Activated naive CD8-positive, alpha-beta T cell treated with anti-CD3 and anti-CD28 coated beads, Interleukin-2, amount 10 ng/mL, durations not matched to agents 7 days and 5 days (primary cell): ENCODE measurements at regions not wholly inside any gene's neighbourhood (a gene's known extent, or its start where the extent isn't known, plus 50 kb on each side); places are given as distances from the start of the nearest gene placed in this dataset.

Experiments used
- ATAC-seq: fragments of 150-1000 bp; cut with Tn5 transposase; one replicate; pipeline ENCODE4 v1.10.0; 2021; ENCODE audit warnings: low read depth, moderate library complexity
- POLR2A ChIA-PET: fragments of 350-600 bp; sonication (Branson Sonifier 250); formaldehyde crosslinking; loops from one replicate; lab custom pipeline; 2021; ENCODE audit warnings: antibody characterized with exemption; lab: Charles Lee
- DNase-seq: peaks from one replicate; pipeline ENCODE4 v3.0.0; 2021
- H3K27ac Mint-ChIP-seq: one replicate; pipeline ENCODE4 v1.8.0; 2022; ENCODE audit warnings: mild to moderate bottlenecking, mixed read lengths
- H3K27me3 Mint-ChIP-seq: one replicate; pipeline ENCODE4 v1.8.0; 2022; ENCODE audit warnings: mild to moderate bottlenecking, moderate library complexity, mixed read lengths
- H3K36me3 Mint-ChIP-seq: one replicate; pipeline ENCODE4 v1.8.0; 2021; ENCODE audit warnings: mild to moderate bottlenecking, mixed read lengths
- H3K4me1 Mint-ChIP-seq: one replicate; pipeline ENCODE4 v1.8.0; 2021; ENCODE audit warnings: mixed read lengths
- H3K4me3 Mint-ChIP-seq: one replicate; pipeline ENCODE4 v1.8.0; 2022; ENCODE audit warnings: mild to moderate bottlenecking, moderate library complexity, mixed read lengths
- H3K9me3 Mint-ChIP-seq: one replicate; pipeline ENCODE4 v1.8.0; 2021; ENCODE audit warnings: mixed read lengths

GRCh38 chr5:8693341-8693844, 824.4 kb downstream of the MTRR start:
- Mint-ChIP-seq H3K9me3 (peaks cover 5% of the 10 kb centered on the region), H3K4me1 (no peaks in the 10 kb centered on the region), H3K27me3 (no peaks in the 10 kb centered on the region), H3K36me3 (no peaks in the 10 kb centered on the region), H3K27ac (no peak overlapping the region), H3K4me3 (no peak overlapping the region)
- ATAC-seq (no peak), DNase-seq (no peak)
- POLR2A ChIA-PET: no interaction called here

DNA sequence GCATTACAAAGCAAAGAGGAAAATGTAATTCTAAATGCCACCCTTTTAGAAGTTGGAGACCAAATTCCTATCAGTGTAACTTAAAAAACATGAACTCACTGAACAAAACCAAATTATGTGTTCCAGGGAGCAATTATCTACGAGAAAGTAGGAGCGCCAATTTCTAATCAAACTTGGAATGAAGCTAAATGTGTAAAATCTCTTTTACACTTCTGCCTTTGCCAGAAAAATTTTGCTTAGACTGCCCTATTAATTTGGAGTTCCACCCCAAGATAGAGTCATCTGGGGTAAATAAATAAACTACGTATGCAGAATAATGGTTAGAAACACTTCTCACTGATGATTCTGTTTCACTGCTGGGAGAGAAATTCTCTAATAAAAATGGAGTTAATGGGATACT, 825.6 kb downstream of the MTRR start:
- Mint-ChIP-seq H3K4me3 (no peak overlapping the region), H3K27me3 (no peaks in the 10 kb centered on the region), H3K36me3 (no peaks in the 10 kb centered on the region), H3K27ac (no peak overlapping the region), H3K4me1 (no peaks in the 10 kb centered on the region), H3K9me3 (peaks cover 5% of the 10 kb centered on the region)
- POLR2A ChIA-PET: no interaction called here
- ATAC-seq: no peak
- no peak for DNase-seq

DNA sequence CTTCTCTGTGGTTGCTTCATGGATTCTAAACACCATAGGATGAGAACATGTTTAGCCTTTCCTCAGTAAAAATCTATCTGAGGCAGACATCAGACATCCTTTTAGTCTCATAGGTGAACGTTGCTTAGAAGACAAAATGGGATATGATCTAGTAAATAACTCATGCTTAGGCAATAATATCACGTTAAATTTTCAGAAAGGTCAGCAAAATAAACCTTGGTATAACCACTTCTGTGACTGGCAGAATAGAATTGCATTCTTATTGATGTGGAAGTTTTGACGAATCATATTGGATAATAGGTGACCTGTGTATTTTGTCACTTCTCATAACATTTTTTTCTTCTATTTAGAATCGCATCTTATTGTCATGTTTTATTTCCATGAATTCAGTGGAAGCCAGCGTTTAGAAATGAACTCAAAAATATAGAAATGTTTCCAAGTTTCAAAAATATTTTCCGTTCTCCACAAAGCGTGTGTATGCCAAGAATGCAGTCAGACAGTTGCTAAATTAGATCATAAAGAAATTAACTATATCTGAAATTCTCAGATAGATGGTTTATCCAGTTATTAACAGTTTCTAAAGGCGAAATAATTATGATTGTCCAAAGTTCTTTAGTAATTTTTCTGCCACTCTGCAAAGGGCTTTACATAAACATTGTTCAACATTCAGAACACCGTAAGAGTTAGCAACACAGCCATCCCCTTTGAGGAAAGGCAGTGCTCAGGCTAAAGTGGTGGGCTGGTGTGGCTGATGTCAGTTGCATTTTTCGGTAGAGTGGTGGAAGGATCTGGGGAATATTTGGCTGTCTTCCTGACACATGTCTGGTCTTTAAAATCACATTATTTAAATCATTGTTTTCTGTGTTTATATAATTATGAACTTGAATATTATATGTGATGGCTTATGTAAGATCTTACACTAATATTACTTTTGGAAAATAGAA, 827.2 kb downstream of the MTRR start:
- H3K9me3 Mint-ChIP-seq: peaks cover 5% of the 10 kb centered on the region

GRCh38 chr5:8700222-8700621, 831.3 kb downstream of the MTRR start:
- Mint-ChIP-seq H3K27me3 (no peaks in the 10 kb centered on the region), H3K9me3 (peaks cover 5% of the 10 kb centered on the region), H3K4me1 (no peaks in the 10 kb centered on the region), H3K4me3 (no peak overlapping the region), H3K36me3 (no peaks in the 10 kb centered on the region), H3K27ac (no peak overlapping the region)
- ATAC-seq: no peak
- DNase-seq: no peak
- POLR2A ChIA-PET: no interaction called here

More for the DNA sequence above, 827.2 kb downstream of the MTRR start:
- DNase-seq (no peak), ATAC-seq (no peak)
- Mint-ChIP-seq H3K4me1 (no peaks in the 10 kb centered on the region), H3K4me3 (no peak overlapping the region), H3K27me3 (no peaks in the 10 kb centered on the region), H3K36me3 (no peaks in the 10 kb centered on the region), H3K27ac (no peak overlapping the region)
- POLR2A ChIA-PET: no interaction called here

GRCh38 chr5:8700671-8701070, 831.7 kb downstream of the MTRR start:
- DNase-seq: no peak
- Mint-ChIP-seq H3K4me3 (no peak overlapping the region), H3K36me3 (no peaks in the 10 kb centered on the region), H3K27me3 (no peaks in the 10 kb centered on the region), H3K9me3 (peaks cover 2% of the 10 kb centered on the region), H3K4me1 (no peaks in the 10 kb centered on the region), H3K27ac (no peak overlapping the region)
- no peak for ATAC-seq
- POLR2A ChIA-PET: no interaction called here

- Mint-ChIP-seq H3K27me3 (no peaks in the 10 kb centered on the region), H3K4me3 (no peak overlapping the region), H3K36me3 (no peaks in the 10 kb centered on the region), H3K4me1 (no peaks in the 10 kb centered on the region), H3K9me3 (no peaks in the 10 kb centered on the region), H3K27ac (no peak overlapping the region)
- POLR2A ChIA-PET: no interaction called here
- DNase-seq (no peak), ATAC-seq (no peak)
These were observed 832.3 kb downstream of the MTRR start for GRCh38 chr5:8701251-8701650.

GRCh38 chr5:8710426-8710930, 835.4 kb downstream of the SEMA5A start:
- Mint-ChIP-seq H3K4me1 (no peaks in the 10 kb centered on the region), H3K36me3 (no peaks in the 10 kb centered on the region), H3K27ac (no peak overlapping the region), H3K27me3 (no peaks in the 10 kb centered on the region), H3K9me3 (no peaks in the 10 kb centered on the region), H3K4me3 (no peak overlapping the region)
- no peak for ATAC-seq
- POLR2A ChIA-PET: no interaction called here
- DNase-seq: no peak

GRCh38 chr5:8714198-8714597, 831.7 kb downstream of the SEMA5A start:
- Mint-ChIP-seq H3K27me3 (no peaks in the 10 kb centered on the region), H3K36me3 (no peaks in the 10 kb centered on the region), H3K4me1 (no peaks in the 10 kb centered on the region), H3K27ac (no peak overlapping the region), H3K4me3 (no peak overlapping the region), H3K9me3 (peaks cover 2% of the 10 kb centered on the region)
- DNase-seq (no peak), ATAC-seq (no peak)
- POLR2A ChIA-PET: no interaction called here

DNA sequence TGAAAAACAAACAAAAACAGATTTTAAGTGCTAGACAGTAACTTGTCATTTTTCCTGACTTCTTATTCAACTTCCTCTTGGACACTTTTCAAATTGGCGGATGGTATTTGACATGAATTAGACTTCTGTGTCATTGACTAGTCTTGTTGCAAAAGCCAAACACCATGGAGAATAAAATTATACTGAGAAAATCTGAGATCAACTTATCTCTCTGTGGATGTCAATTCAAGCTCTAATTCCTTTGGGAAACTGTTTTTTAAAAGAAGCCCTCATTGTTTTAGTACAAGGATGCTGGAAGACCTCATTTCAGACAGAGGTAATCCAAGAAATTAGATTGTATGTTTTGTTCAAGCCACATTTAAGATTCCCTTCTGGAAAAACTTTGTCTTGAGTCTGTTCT, 831.0 kb downstream of the SEMA5A start:
- H3K4me1 Mint-ChIP-seq: no peaks in the 10 kb centered on the region
- DNase-seq: no peak
- no peaks in the 10 kb centered on the region for H3K27me3 Mint-ChIP-seq
- H3K27ac Mint-ChIP-seq: no peak overlapping the region
- no peaks in the 10 kb centered on the region for H3K36me3 Mint-ChIP-seq
- no peak overlapping the region for H3K4me3 Mint-ChIP-seq
- POLR2A ChIA-PET: no interaction called here
- peaks cover 2% of the 10 kb centered on the region for H3K9me3 Mint-ChIP-seq
- no peak for ATAC-seq

GRCh38 chr5:8719796-8720195, 826.1 kb downstream of the SEMA5A start:
- no peaks in the 10 kb centered on the region for H3K27me3 Mint-ChIP-seq
- ATAC-seq: no peak

GRCh38 chr5:8720506-8720905, 825.4 kb downstream of the SEMA5A start:
- POLR2A ChIA-PET: no interaction called here
- Mint-ChIP-seq H3K4me1 (no peaks in the 10 kb centered on the region), H3K27ac (no peak overlapping the region), H3K27me3 (no peaks in the 10 kb centered on the region), H3K9me3 (peaks cover 2% of the 10 kb centered on the region), H3K4me3 (no peak overlapping the region), H3K36me3 (no peaks in the 10 kb centered on the region)
- no peak for DNase-seq
- no peak for ATAC-seq

More at GRCh38 chr5:8719796-8720195, 826.1 kb downstream of the SEMA5A start:
- no peaks in the 10 kb centered on the region for H3K36me3 Mint-ChIP-seq
- H3K4me1 Mint-ChIP-seq: no peaks in the 10 kb centered on the region
- no peak overlapping the region for H3K27ac Mint-ChIP-seq
- POLR2A ChIA-PET: no interaction called here
- no peak for DNase-seq
- H3K4me3 Mint-ChIP-seq: no peak overlapping the region
- H3K9me3 Mint-ChIP-seq: peaks cover 2% of the 10 kb centered on the region

DNA sequence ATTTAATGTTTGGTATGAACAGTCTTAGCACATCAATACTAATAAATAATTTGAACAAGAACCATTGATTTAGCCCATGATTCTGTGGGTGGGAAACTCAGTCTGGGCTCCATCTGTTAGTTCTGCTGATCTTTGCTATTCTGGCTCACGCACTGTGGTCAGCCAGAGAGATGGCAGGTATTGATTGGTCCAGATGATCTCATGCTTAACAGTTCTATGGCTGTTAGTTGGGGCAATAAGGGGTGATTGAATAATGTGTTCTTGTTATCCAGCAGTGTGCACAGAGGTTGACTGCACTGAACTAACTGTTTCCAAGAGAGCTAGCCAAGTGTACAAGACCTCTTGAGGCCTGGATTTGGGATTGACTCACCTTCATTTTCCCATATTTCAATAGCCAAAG, 824.3 kb downstream of the SEMA5A start:
- H3K36me3 Mint-ChIP-seq: no peaks in the 10 kb centered on the region
- no peaks in the 10 kb centered on the region for H3K27me3 Mint-ChIP-seq
- H3K27ac Mint-ChIP-seq: no peak overlapping the region
- H3K9me3 Mint-ChIP-seq: peaks cover 2% of the 10 kb centered on the region
- DNase-seq: no peak
- no peaks in the 10 kb centered on the region for H3K4me1 Mint-ChIP-seq
- H3K4me3 Mint-ChIP-seq: no peak overlapping the region
- ATAC-seq: no peak
- POLR2A ChIA-PET: no interaction called here

GRCh38 chr5:8726383-8727036, 819.4 kb downstream of the SEMA5A start:
- DNase-seq (no peak), ATAC-seq (no peak)
- H3K4me1 Mint-ChIP-seq: no peaks in the 10 kb centered on the region
- POLR2A ChIA-PET: no interaction called here
- no peaks in the 10 kb centered on the region for H3K27me3 Mint-ChIP-seq
- H3K36me3 Mint-ChIP-seq: no peaks in the 10 kb centered on the region
- H3K27ac Mint-ChIP-seq: no peak overlapping the region
- peaks cover 2% of the 10 kb centered on the region for H3K9me3 Mint-ChIP-seq
- no peak overlapping the region for H3K4me3 Mint-ChIP-seq

- Mint-ChIP-seq H3K9me3 (peaks cover 2% of the 10 kb centered on the region), H3K36me3 (no peaks in the 10 kb centered on the region), H3K27me3 (no peaks in the 10 kb centered on the region), H3K27ac (no peak overlapping the region), H3K4me1 (no peaks in the 10 kb centered on the region), H3K4me3 (no peak overlapping the region)
- POLR2A ChIA-PET: no interaction called here
- ATAC-seq (no peak), DNase-seq (no peak)
These were observed 818.5 kb downstream of the SEMA5A start for GRCh38 chr5:8727396-8727795.
